M059J (cell line): ENCODE measurements at regions not wholly inside any gene's neighbourhood (a gene's known extent, or its start where the extent isn't known, plus 50 kb on each side); places are given as distances from the start of the nearest gene placed in this dataset.
A peak's percentile ranks its signal among the peaks of the same experiment; 100 is the strongest.

Experiments
- DNase-seq: peaks from one replicate; pipeline ENCODE4 v3.0.0-alpha.2; 2012; ENCODE audit warnings: low read depth

DNA sequence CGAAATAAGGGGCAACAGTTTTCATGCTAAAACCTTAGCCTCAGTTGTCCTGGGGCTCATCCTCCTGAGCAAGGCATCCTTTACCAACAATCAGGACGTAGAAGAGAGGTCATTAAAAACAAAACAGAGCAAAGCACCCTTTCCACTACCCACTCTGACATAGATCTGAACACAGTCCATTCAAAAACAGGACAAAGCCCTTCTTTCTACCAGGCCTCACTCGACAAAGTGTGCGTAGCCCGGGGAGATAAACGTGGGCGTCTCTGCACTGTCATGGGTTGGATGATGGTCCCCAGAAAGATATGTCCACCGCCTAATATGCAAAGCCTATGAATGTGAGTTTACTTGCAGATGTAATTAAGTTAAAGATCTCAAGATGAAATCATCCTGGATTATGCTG is 60.6 kb upstream of the TAS2R1 start:
- DNase-seq, result no peak

DNA sequence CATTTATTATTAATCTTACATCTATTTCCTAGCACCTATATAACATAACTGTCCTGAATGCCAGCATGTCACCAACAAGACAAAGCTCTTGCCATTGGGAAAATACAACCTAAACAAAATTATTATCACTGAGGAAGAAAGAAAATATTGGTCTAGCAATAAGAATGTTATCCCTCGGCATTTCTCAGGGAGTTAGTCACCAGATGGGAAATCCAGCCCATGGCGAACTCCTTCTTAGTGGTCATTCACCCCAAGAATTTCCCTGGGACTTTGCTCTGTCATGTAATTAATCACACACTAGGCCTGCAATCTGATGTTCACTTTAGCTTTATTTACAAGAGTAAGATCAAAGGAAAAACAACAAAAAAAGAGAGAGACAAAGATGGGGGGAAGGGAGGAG is 56.1 kb upstream of the TAS2R1 start:
- DNase-seq, result peak; percentile 90

DNA sequence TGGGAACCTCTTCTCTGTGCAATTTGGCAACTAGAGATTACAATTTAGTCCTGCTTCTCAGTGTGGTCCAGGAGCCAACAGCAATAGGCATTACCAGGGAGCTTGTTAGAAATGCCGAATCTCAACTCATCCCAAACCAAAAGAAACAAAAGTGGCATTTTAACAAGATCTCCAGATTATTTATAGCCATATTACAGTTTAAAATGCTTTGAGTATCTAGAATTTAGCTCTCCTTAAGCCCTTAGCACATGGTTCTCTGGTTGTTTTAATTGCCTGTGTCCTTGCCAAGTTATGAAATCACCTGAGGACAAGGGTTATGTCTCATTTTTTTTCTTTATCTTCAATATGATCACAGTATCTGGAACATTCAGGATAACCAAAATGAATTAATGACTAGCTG is 51.6 kb upstream of the TAS2R1 start:
- peak; percentile 55 for DNase-seq
